GM12873 (cell line): ENCODE measurements at regions not wholly inside any gene's neighbourhood (a gene's known extent, or its start where the extent isn't known, plus 50 kb on each side); places are given as distances from the start of the nearest gene placed in this dataset.

Source experiments
- CTCF ChIP-seq: IDR thresholded peaks from 2 replicates; pipeline ENCODE4 v1.5.1; 2012; ENCODE audit warnings: low read depth, mild to moderate bottlenecking, moderate library complexity, low read length, control low read depth; ENCODE audit not compliant: insufficient read depth; ENCODE audit errors: missing control alignments

- no peak for TF ChIP-seq CTCF
Measured at GRCh38 chr1:214848101-214848500, 234.4 kb upstream of the KCNK2 start.

- no peak for TF ChIP-seq CTCF
Measured at GRCh38 chr1:214850432-214851050, 232.0 kb upstream of the KCNK2 start.

GRCh38 chr1:214853340-214853739 is 229.2 kb upstream of the KCNK2 start:
- no peak for TF ChIP-seq CTCF

- no peak for TF ChIP-seq CTCF
Measured at GRCh38 chr1:214854126-214854875, 228.2 kb upstream of the KCNK2 start.

GRCh38 chr1:214856843-214857242 is 225.7 kb upstream of the KCNK2 start:
- no peak for TF ChIP-seq CTCF

- TF ChIP-seq CTCF = no peak
Measured at GRCh38 chr1:214857716-214858115, 224.8 kb upstream of the KCNK2 start.

GRCh38 chr1:214859647-214860046 is 222.9 kb upstream of the KCNK2 start:
- TF ChIP-seq CTCF = no peak
